HG03521 (cell line): ENCODE measurements at regions not wholly inside any gene's neighbourhood (a gene's known extent, or its start where the extent isn't known, plus 50 kb on each side); places are given as distances from the start of the nearest gene placed in this dataset.
"Not testable (repeated sequence)": the region's sequence is repeated elsewhere in the genome, so short reads cannot be mapped to it uniquely, and the experiment has no call there.

ENCODE experiments used
- ATAC-seq: cut with Tn5 transposase; IDR thresholded peaks from one replicate; pipeline ENCODE4 v1.9.1; 2021; ENCODE audit warnings: mild to moderate bottlenecking, moderate library complexity; ENCODE audit not compliant: unreplicated experiment

- ATAC-seq = not testable (repeated sequence)
Observed at GRCh38 chr6:170213637-170214018, 77.2 kb downstream of the DLL1 start.

- ATAC-seq = no peak
Observed at GRCh38 chr6:170212956-170213636, 77.8 kb downstream of the DLL1 start.

GRCh38 chr6:170212051-170212756 lies 78.7 kb downstream of the DLL1 start:
- no peak for ATAC-seq

- no peak for ATAC-seq
Observed at GRCh38 chr6:170211404-170212025, 79.4 kb downstream of the DLL1 start.

GRCh38 chr6:170210651-170211403 lies 80.1 kb downstream of the DLL1 start:
- no peak for ATAC-seq

GRCh38 chr6:170210026-170210390 lies 80.9 kb downstream of the DLL1 start:
- ATAC-seq = no peak

- ATAC-seq = no peak
Observed at GRCh38 chr6:170209354-170210025, 81.4 kb downstream of the DLL1 start.

- no peak for ATAC-seq
Observed at GRCh38 chr6:170208651-170209353, 82.1 kb downstream of the DLL1 start.

- ATAC-seq = no peak
Observed at GRCh38 chr6:170208182-170208601, 82.7 kb downstream of the DLL1 start.

- ATAC-seq = no peak
Observed at GRCh38 chr6:170207586-170208181, 83.2 kb downstream of the DLL1 start.

- no peak for ATAC-seq
Observed at GRCh38 chr6:170206851-170207431, 83.9 kb downstream of the DLL1 start.

GRCh38 chr6:170206317-170206621 lies 84.6 kb downstream of the DLL1 start:
- ATAC-seq = no peak

GRCh38 chr6:170205534-170206316 lies 85.2 kb downstream of the DLL1 start:
- ATAC-seq = no peak

GRCh38 chr6:170205126-170205525 lies 85.8 kb downstream of the DLL1 start:
- ATAC-seq = no peak

GRCh38 chr6:170203212-170203611 lies 87.7 kb downstream of the DLL1 start:
- no peak for ATAC-seq

- no peak for ATAC-seq
Observed at GRCh38 chr6:170202416-170203135, 88.3 kb downstream of the DLL1 start.

GRCh38 chr6:170201361-170201760 lies 89.5 kb downstream of the DLL1 start:
- ATAC-seq = no peak

- no peak for ATAC-seq
Observed at GRCh38 chr6:170200458-170200891, 90.4 kb downstream of the DLL1 start.
